GM12878 (cell line): ENCODE measurements at regions not wholly inside any gene's neighbourhood (a gene's known extent, or its start where the extent isn't known, plus 50 kb on each side); places are given as distances from the start of the nearest gene placed in this dataset.

ENCODE experiments used
- ATAC-seq: fragments of 200-7000 bp; cut with Tn5 transposase; 3 replicates; pipeline ENCODE4 v1.9.1; 2020; ENCODE audit warnings: mild to moderate bottlenecking, moderate library complexity
- BruUV-seq: library from RNA; stranded (reverse); fragments of 400-500 nt; replicated peaks from 2 replicates; lab custom pipeline; 2021; lab: Mats Ljungman, UMichigan
- CTCF ChIA-PET: fragments of 300-600 bp; sonication (Branson Sonifier 250); formaldehyde crosslinking; extraction: SDS; loops from one replicate; lab custom pipeline; 2021; ENCODE audit warnings: inconsistent platforms; lab: Yijun Ruan, JAX
- POLR2A ChIA-PET: fragments of 350-600 bp; formaldehyde crosslinking; extraction: SDS; loops from one replicate; lab custom pipeline; 2021; ENCODE audit warnings: inconsistent platforms; lab: Charles Lee
- RAD21 ChIA-PET: fragments of 300-600 bp; sonication (Branson Sonifier 250); formaldehyde crosslinking; loops from one replicate; lab custom pipeline; 2023; ENCODE audit warnings: antibody characterized with exemption; ENCODE audit not compliant: unreplicated experiment; lab: Charles Lee
- SMC1A ChIA-PET: fragments of 300-600 bp; sonication (Branson Sonifier 250); formaldehyde crosslinking; loops from one replicate; lab custom pipeline; 2023; ENCODE audit not compliant: unreplicated experiment, uncharacterized antibody; lab: Charles Lee
- DNase-seq: peaks from one replicate; pipeline ENCODE4 v3.0.0-alpha.2; 2011; ENCODE audit warnings: low read depth, low spot score
- FAIRE-seq: peaks from 3 replicates; lab custom pipeline; 2011; peaks lifted over from hg19 to GRCh38; lab: Jason Lieb, UNC
- H2AFZ ChIP-seq: 2 replicates; pipeline ENCODE4 v1.6.0; 2011; ENCODE audit warnings: low read depth, low read length, control low read depth; ENCODE audit not compliant: control insufficient read depth
- H3K27ac ChIP-seq: 2 replicates; pipeline ENCODE4 v1.5.1; 2011; ENCODE audit warnings: control low read depth; ENCODE audit not compliant: control insufficient read depth, insufficient read depth
- H3K27me3 ChIP-seq, 2 experiments: replicated peaks in 1 of 2; 2 replicates each; pipeline versions ENCODE4 v1.6.0 to v1.6.1; 2011; ENCODE audit warnings: low read length in 1 of 2; ENCODE audit not compliant: control insufficient read depth in 2 of 2, insufficient read depth in 2 of 2
- H3K36me3 ChIP-seq, 2 experiments: 2 replicates each; pipeline ENCODE4 v1.5.1; 2011; ENCODE audit warnings: low read length in 1 of 2; ENCODE audit not compliant: control insufficient read depth in 2 of 2, insufficient read depth in 2 of 2
- H3K4me1 ChIP-seq: 2 replicates; pipeline ENCODE4 v1.6.1; 2011; ENCODE audit warnings: mild to moderate bottlenecking, low read length, moderate library complexity, mixed read lengths; ENCODE audit not compliant: control insufficient read depth, insufficient read depth
- H3K4me2 ChIP-seq: 2 replicates; pipeline ENCODE4 v1.6.0; 2011; ENCODE audit warnings: control low read depth; ENCODE audit not compliant: control insufficient read depth, insufficient read depth
- H3K4me3 ChIP-seq: fragments of 200-600 bp; sonication (generic); 2 replicates; pipeline ENCODE4 v1.5.1; 2016
- H3K79me2 ChIP-seq: 2 replicates; pipeline ENCODE4 v1.6.0; 2011; ENCODE audit warnings: low read length; ENCODE audit not compliant: control insufficient read depth, insufficient read depth
- H3K9ac ChIP-seq: 2 replicates; pipeline ENCODE4 v1.8.0; 2011; ENCODE audit warnings: low read length, control low read depth, mixed read lengths; ENCODE audit not compliant: control insufficient read depth, insufficient read depth
- H3K9me3 ChIP-seq: replicated peaks from 3 replicates; pipeline ENCODE4 v1.5.1; 2011; ENCODE audit warnings: mild to moderate bottlenecking, low read length; ENCODE audit not compliant: control insufficient read depth, insufficient read depth
- H4K20me1 ChIP-seq: 2 replicates; pipeline ENCODE4 v1.6.0; 2011; ENCODE audit not compliant: control insufficient read depth, insufficient read depth
- BHLHE40 ChIP-seq, 2 experiments: fragments of 450-650 bp in 1 of 2; IDR thresholded peaks; 2 replicates each; pipeline ENCODE4 v1.6.1; 2011 to 2017; ENCODE audit warnings: low read depth in 2 of 2, borderline replicate concordance in 1 of 2, improper control_type of control experiment in 1 of 2, low read length in 1 of 2, mild to moderate bottlenecking in 1 of 2
- E4F1 ChIP-seq: fragments of 450-650 bp; IDR thresholded peaks from 2 replicates; pipeline ENCODE4 v1.6.1; 2018; ENCODE audit warnings: borderline replicate concordance, mild to moderate bottlenecking; ENCODE audit not compliant: partially characterized antibody
- HDAC2 ChIP-seq: fragments of 200-600 bp; sonication (generic); IDR thresholded peaks from 2 replicates; pipeline ENCODE4 v1.6.1; 2017
- HDGF ChIP-seq: fragments of 450-650 bp; IDR thresholded peaks from 2 replicates; pipeline ENCODE4 v1.6.1; 2016; ENCODE audit warnings: antibody characterized with exemption
- IKZF1 ChIP-seq: fragments of 450-650 bp; conservative IDR thresholded peaks from 2 replicates; pipeline ENCODE4 v1.6.1; 2017; ENCODE audit warnings: antibody characterized with exemption, mild to moderate bottlenecking
- IRF4 ChIP-seq: IDR thresholded peaks from 2 replicates; pipeline ENCODE4 v1.6.1; 2011; ENCODE audit warnings: low read depth, low read length
- NR2C1 ChIP-seq: fragments of 450-650 bp; IDR thresholded peaks from 2 replicates; pipeline ENCODE4 v1.6.1; 2017; ENCODE audit warnings: antibody characterized with exemption, mild to moderate bottlenecking, moderate library complexity
- NRF1 ChIP-seq: conservative IDR thresholded peaks from 2 replicates; pipeline ENCODE4 v1.6.1; 2011; ENCODE audit warnings: mild to moderate bottlenecking, low read depth, low read length, improper control_type of control experiment
- RFX5 ChIP-seq: IDR thresholded peaks from 2 replicates; pipeline ENCODE4 v1.6.1; 2011; ENCODE audit warnings: low read depth, low read length, improper control_type of control experiment
- SIX5 ChIP-seq: IDR thresholded peaks from 2 replicates; pipeline ENCODE4 v1.6.1; 2011; ENCODE audit warnings: mild to moderate bottlenecking, low read depth, low read length, moderate library complexity; ENCODE audit not compliant: severe bottlenecking
- ZBTB11 ChIP-seq: fragments of 450-650 bp; formaldehyde crosslinking; IDR thresholded peaks from 2 replicates; pipeline ENCODE4 v1.5.0; 2022; ENCODE audit warnings: mild to moderate bottlenecking, missing genetic modification characterization
- ZBTB33 ChIP-seq: fragments of 450-650 bp; IDR thresholded peaks from 2 replicates; pipeline ENCODE4 v1.6.1; 2017; ENCODE audit warnings: mild to moderate bottlenecking
- ZBTB4 ChIP-seq: fragments of 450-650 bp; formaldehyde crosslinking; IDR thresholded peaks from 2 replicates; pipeline ENCODE4 v1.4.0; 2022; ENCODE audit warnings: mild to moderate bottlenecking, moderate library complexity
- ZNF207 ChIP-seq: fragments of 450-650 bp; IDR thresholded peaks from 2 replicates; pipeline ENCODE4 v1.6.1; 2014; ENCODE audit warnings: antibody characterized with exemption, mild to moderate bottlenecking, borderline replicate concordance
- ZNF274 ChIP-seq: IDR thresholded peaks from one replicate; pipeline ENCODE4 v1.8.0; 2011; ENCODE audit not compliant: insufficient read length, insufficient read depth
- WGBS: methylation state at CpG from one replicate; pipeline ENCODE4 v1.1.6; 2016; ENCODE audit warnings: low lambda C conversion rate; ENCODE audit not compliant: insufficient replicate concordance, insufficient coverage; ENCODE audit errors: missing lambda C conversion rate; 5-methylcytosine and 5-hydroxymethylcytosine counted together
- in situ Hi-C: fragments of 300-500 bp; cut with MboI; formaldehyde crosslinking; loops from 9 replicates; pipeline ENCODE4 v1.14.3; 2018; ENCODE audit warnings: mixed read lengths
- intact Hi-C: fragments of 100-400 bp; cut with micrococcal nuclease; formaldehyde crosslinking; loops from one replicate; pipeline ENCODE4 v1.14.2; 2022; ENCODE audit not compliant: unreplicated experiment

- H4K20me1 ChIP-seq: no peaks in the 10 kb centered on the region
- H3K4me3 ChIP-seq: no peak overlapping the region
- H3K79me2 ChIP-seq: no peaks in the 10 kb centered on the region
- in situ Hi-C loops (no loop called here), intact Hi-C loops (no loop called here)
- FAIRE-seq (no peak), DNase-seq (no peak), ATAC-seq (no peak)
- POLR2A ChIA-PET: interaction anchor here (0.7 kb wide), 1 partner anchor 49 kb away, joined by 3 read pairs; no protein-coding TSS in a partner anchor
- no peak overlapping the region for H3K9ac ChIP-seq
- BruUV-seq: no TSS peak
- H3K9me3 ChIP-seq: no peaks in the 10 kb centered on the region
- no peaks in the 10 kb centered on the region for H3K4me1 ChIP-seq
- 66% methylated on average over 2 of the region's 2 CpGs for WGBS
- SMC1A ChIA-PET: interaction anchor here (0.9 to 1.0 kb wide), 2 partner anchors 63 to 147 kb away, joined by 3 read pairs; no protein-coding TSS in a partner anchor
- no peaks in the 10 kb centered on the region for H3K27me3 ChIP-seq
- H3K36me3 ChIP-seq: no peaks in the 10 kb centered on the region
- RAD21 ChIA-PET: no interaction called here
- no peak overlapping the region for H2AFZ ChIP-seq
- no peak overlapping the region for H3K27ac ChIP-seq
- no peak overlapping the region for H3K4me2 ChIP-seq
- CTCF ChIA-PET: no interaction called here
- TF ChIP-seq ZBTB4 (no peak), NR2C1 (no peak), ZBTB11 (CRISPR knock-in tag) (no peak), E4F1 (no peak), SIX5 (no peak), IKZF1 (no peak), NRF1 (no peak), ZNF274 (no peak), HDAC2 (no peak), IRF4 (no peak), RFX5 (no peak), ZNF207 (no peak), HDGF (no peak), ZBTB33 (no peak), BHLHE40 (IDR thresholded peaks at IDR 0.05; ENCODE audit: borderline replicate concordance in 1 of 2, low read depth in 2 of 2, low read length in 1 of 2) (no peak)
These were observed 1007.9 kb upstream of the CITED2 start for GRCh38 chr6:140382355-140382754.
